B cell (primary cell): ENCODE measurements at regions not wholly inside any gene's neighbourhood (a gene's known extent, or its start where the extent isn't known, plus 50 kb on each side); places are given as distances from the start of the nearest gene placed in this dataset.

ENCODE experiments used
- CTCF ChIP-seq: fragments of 200-600 bp; IDR thresholded peaks from one replicate; pipeline ENCODE4 v1.8.0; 2022; ENCODE audit warnings: antibody characterized with exemption, mild to moderate bottlenecking
- EZH2 ChIP-seq: IDR thresholded peaks from 2 replicates; pipeline ENCODE4 v1.6.1; 2012; ENCODE audit warnings: borderline replicate concordance, low read depth, mild to moderate bottlenecking, moderate library complexity, low read length; ENCODE audit not compliant: insufficient read depth, poor library complexity, severe bottlenecking

GRCh38 chr11:88431675-88432341 is 94.3 kb upstream of the CTSC start:
- no peak for TF ChIP-seq CTCF
- no peak for TF ChIP-seq EZH2
